SU-DHL-6 (cell line): ENCODE measurements at regions not wholly inside any gene's neighbourhood (a gene's known extent, or its start where the extent isn't known, plus 50 kb on each side); places are given as distances from the start of the nearest gene placed in this dataset.

ENCODE experiments used
- H2AFZ ChIP-seq: fragments of 200-600 bp; sonication (generic); 2 replicates; pipeline ENCODE4 v1.6.1; 2014; ENCODE audit warnings: low read depth, mild to moderate bottlenecking, moderate library complexity, mixed read lengths, antibody characterized with exemption, low read length; ENCODE audit not compliant: severe bottlenecking
- H3F3A ChIP-seq: fragments of 200-600 bp; shearing (Covaris generic); 2 replicates; pipeline ENCODE4 v1.6.0; 2016; ENCODE audit warnings: antibody characterized with exemption, mild to moderate bottlenecking; ENCODE audit not compliant: insufficient read depth
- H3K27ac ChIP-seq: fragments of 200-600 bp; sonication (generic); 2 replicates; pipeline ENCODE4 v1.5.1; 2016; ENCODE audit warnings: low read depth, mild to moderate bottlenecking, low read length, moderate library complexity, mixed read lengths
- H3K27me3 ChIP-seq: fragments of 200-600 bp; sonication (generic), shearing (Covaris generic); 2 replicates; pipeline ENCODE4 v1.6.0; 2014; ENCODE audit warnings: mild to moderate bottlenecking, low read length
- H3K36me3 ChIP-seq: fragments of 200-600 bp; sonication (generic); 2 replicates; pipeline ENCODE4 v1.6.1; 2014; ENCODE audit warnings: mild to moderate bottlenecking, low read length, mixed read lengths
- H3K4me2 ChIP-seq: fragments of 300-600, 200-600 bp; shearing (Covaris generic), sonication (generic); 2 replicates; pipeline ENCODE4 v1.6.0; 2014; ENCODE audit warnings: low read length, low read depth, mild to moderate bottlenecking; ENCODE audit not compliant: poor library complexity, severe bottlenecking
- H3K4me3 ChIP-seq: fragments of 200-600 bp; sonication (generic); 2 replicates; pipeline ENCODE4 v1.5.1; 2014; ENCODE audit warnings: antibody characterized with exemption, low read length, mild to moderate bottlenecking, mixed read lengths; ENCODE audit not compliant: insufficient read depth, poor library complexity, severe bottlenecking
- H3K79me2 ChIP-seq: fragments of 200-600 bp; sonication (generic); 2 replicates; pipeline ENCODE4 v1.6.1; 2014; ENCODE audit warnings: mild to moderate bottlenecking, low read length, moderate library complexity; ENCODE audit not compliant: insufficient read depth
- H3K9ac ChIP-seq: fragments of 200-600 bp; sonication (generic); 2 replicates; pipeline ENCODE4 v1.7.0; 2014; ENCODE audit warnings: mild to moderate bottlenecking, low read length
- H3K9me2 ChIP-seq: fragments of 200-600 bp; sonication (generic); replicated peaks from 2 replicates; pipeline ENCODE4 v1.6.1; 2014; ENCODE audit warnings: low read length; ENCODE audit not compliant: insufficient read depth
- H3K9me3 ChIP-seq: fragments of 200-600 bp; sonication (generic); 2 replicates; pipeline ENCODE4 v1.6.1; 2014; ENCODE audit warnings: low read length, mixed read lengths; ENCODE audit not compliant: insufficient read depth
- H4K20me1 ChIP-seq: fragments of 200-600 bp; sonication (generic); 2 replicates; pipeline ENCODE4 v1.6.1; 2014; ENCODE audit warnings: low read depth, mild to moderate bottlenecking, antibody characterized with exemption, low read length, moderate library complexity, mixed read lengths
- EZH2phosphoT487 ChIP-seq: fragments of 200-600 bp; sonication (generic), shearing (Covaris generic); conservative IDR thresholded peaks from 2 replicates; pipeline ENCODE4 v1.6.1; 2018; ENCODE audit warnings: mild to moderate bottlenecking, antibody characterized with exemption, low read length, moderate library complexity, mixed read lengths
- TF ChIP-seq, protein P1 (sequence below): fragments of 200-600 bp; sonication (generic); IDR thresholded peaks from one replicate; pipeline ENCODE4 v1.5.1; 2017; ENCODE audit warnings: antibody characterized with exemption, mild to moderate bottlenecking, low read length, moderate library complexity; ENCODE audit not compliant: insufficient read depth, poor library complexity, severe bottlenecking

GRCh38 chr13:105565136-105565727, 970.2 kb downstream of the EFNB2 start:
- no peaks in the 10 kb centered on the region for H3K9me2 ChIP-seq
- no peak overlapping the region for H3K4me2 ChIP-seq
- TF ChIP-seq EZH2phosphoT487, result no peak
- TF ChIP-seq, protein P1, sequence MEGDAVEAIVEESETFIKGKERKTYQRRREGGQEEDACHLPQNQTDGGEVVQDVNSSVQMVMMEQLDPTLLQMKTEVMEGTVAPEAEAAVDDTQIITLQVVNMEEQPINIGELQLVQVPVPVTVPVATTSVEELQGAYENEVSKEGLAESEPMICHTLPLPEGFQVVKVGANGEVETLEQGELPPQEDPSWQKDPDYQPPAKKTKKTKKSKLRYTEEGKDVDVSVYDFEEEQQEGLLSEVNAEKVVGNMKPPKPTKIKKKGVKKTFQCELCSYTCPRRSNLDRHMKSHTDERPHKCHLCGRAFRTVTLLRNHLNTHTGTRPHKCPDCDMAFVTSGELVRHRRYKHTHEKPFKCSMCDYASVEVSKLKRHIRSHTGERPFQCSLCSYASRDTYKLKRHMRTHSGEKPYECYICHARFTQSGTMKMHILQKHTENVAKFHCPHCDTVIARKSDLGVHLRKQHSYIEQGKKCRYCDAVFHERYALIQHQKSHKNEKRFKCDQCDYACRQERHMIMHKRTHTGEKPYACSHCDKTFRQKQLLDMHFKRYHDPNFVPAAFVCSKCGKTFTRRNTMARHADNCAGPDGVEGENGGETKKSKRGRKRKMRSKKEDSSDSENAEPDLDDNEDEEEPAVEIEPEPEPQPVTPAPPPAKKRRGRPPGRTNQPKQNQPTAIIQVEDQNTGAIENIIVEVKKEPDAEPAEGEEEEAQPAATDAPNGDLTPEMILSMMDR, result no peak
- no peaks in the 10 kb centered on the region for H3K36me3 ChIP-seq
- no peak overlapping the region for H3K27ac ChIP-seq
- H3K9me3 ChIP-seq, result no peaks in the 10 kb centered on the region
- H3F3A ChIP-seq, result no peaks in the 10 kb centered on the region
- no peaks in the 10 kb centered on the region for H4K20me1 ChIP-seq
- H2AFZ ChIP-seq, result no peak overlapping the region
- H3K9ac ChIP-seq, result no peak overlapping the region
- H3K4me3 ChIP-seq, result no peak overlapping the region
- no peaks in the 10 kb centered on the region for H3K27me3 ChIP-seq
- no peaks in the 10 kb centered on the region for H3K79me2 ChIP-seq

GRCh38 chr13:105552078-105552477, 983.4 kb downstream of the EFNB2 start:
- no peaks in the 10 kb centered on the region for H3K36me3 ChIP-seq
- no peaks in the 10 kb centered on the region for H3K9me2 ChIP-seq
- no peaks in the 10 kb centered on the region for H3K9me3 ChIP-seq
- H4K20me1 ChIP-seq, result no peaks in the 10 kb centered on the region
- H3K79me2 ChIP-seq, result no peaks in the 10 kb centered on the region
- no peak overlapping the region for H3K27ac ChIP-seq
- no peaks in the 10 kb centered on the region for H3F3A ChIP-seq
- H3K4me2 ChIP-seq, result no peak overlapping the region
- no peaks in the 10 kb centered on the region for H3K27me3 ChIP-seq
- TF ChIP-seq, protein P1, result no peak
- TF ChIP-seq EZH2phosphoT487, result no peak
- H3K9ac ChIP-seq, result no peak overlapping the region
- no peak overlapping the region for H3K4me3 ChIP-seq
- no peak overlapping the region for H2AFZ ChIP-seq

DNA sequence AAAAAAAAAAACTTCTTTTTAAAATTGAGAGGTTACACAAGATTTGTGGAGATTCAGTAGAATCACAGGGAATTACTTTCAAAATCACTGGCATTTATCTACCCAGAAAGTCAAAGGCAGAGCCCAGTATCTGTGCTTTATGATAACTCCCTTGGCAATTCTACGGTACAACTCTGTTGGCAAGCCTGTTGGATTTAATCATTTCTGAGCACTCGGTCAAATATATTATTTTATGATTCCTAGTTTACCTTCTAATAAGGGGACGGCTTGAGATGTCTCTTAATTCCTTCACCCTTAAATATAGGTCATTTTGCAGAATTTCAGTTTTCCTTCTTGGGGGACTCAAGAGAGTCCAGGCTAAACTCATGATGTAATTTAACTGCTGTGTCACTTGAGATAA, 987.6 kb downstream of the EFNB2 start:
- no peak overlapping the region for H3K4me2 ChIP-seq
- H3K9me3 ChIP-seq, result no peaks in the 10 kb centered on the region
- no peaks in the 10 kb centered on the region for H3K27me3 ChIP-seq
- no peak overlapping the region for H3K4me3 ChIP-seq
- H3K36me3 ChIP-seq, result no peaks in the 10 kb centered on the region
- TF ChIP-seq, protein P1, result no peak
- TF ChIP-seq EZH2phosphoT487, result no peak
- no peaks in the 10 kb centered on the region for H4K20me1 ChIP-seq
- H3K9me2 ChIP-seq, result no peaks in the 10 kb centered on the region
- H2AFZ ChIP-seq, result no peak overlapping the region
- no peak overlapping the region for H3K27ac ChIP-seq
- no peaks in the 10 kb centered on the region for H3F3A ChIP-seq
- H3K79me2 ChIP-seq, result no peaks in the 10 kb centered on the region
- no peak overlapping the region for H3K9ac ChIP-seq
